Left lobe of liver (tissue), 2 donors: ENCODE measurements at regions not wholly inside any gene's neighbourhood (a gene's known extent, or its start where the extent isn't known, plus 50 kb on each side); places are given as distances from the start of the nearest gene placed in this dataset.
"Not testable (repeated sequence)": the region's sequence is repeated elsewhere in the genome, so short reads cannot be mapped to it uniquely, and the experiment has no call there.

ENCODE experiments used
- ATAC-seq: fragments of 200-7000 bp; cut with Tn5 transposase; one replicate; pipeline ENCODE4 v1.9.1; 2020; ENCODE audit warnings: mild to moderate bottlenecking, moderate library complexity
- DNase-seq: peaks from one replicate; pipeline ENCODE4 v3.0.0-alpha.2; 2020; ENCODE audit warnings: low spot score
- donor health status: DM: no; HTN: no; CAD: no; lungs with moderate emphysema.
- donor health status: DM: no; HTN: yes; CAD: no.

DNA sequence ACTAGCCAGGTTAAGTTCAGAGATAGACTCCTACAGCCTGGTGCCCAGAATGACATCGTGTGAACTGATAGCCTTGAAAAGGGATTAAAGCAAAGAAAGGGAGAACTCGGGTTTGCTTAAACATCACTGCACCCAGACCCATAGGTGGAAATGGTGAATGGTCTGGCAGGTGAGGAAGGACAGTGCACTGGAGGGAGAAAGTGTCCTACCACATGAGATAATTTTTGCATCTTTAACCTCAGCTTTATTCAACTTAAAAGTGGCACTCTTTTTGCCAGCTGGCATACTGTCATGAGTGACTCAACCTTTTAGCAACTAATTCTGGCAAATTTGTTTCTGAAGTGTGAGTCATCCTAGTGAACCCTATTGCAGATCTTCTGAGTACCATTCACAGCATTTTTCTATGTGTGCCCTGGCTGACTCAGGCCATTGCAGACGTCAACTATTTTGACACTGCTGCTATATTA lies 53.0 kb upstream of the DAPP1 start:
- ATAC-seq = peak; percentile 57
- DNase-seq = no peak

DNA sequence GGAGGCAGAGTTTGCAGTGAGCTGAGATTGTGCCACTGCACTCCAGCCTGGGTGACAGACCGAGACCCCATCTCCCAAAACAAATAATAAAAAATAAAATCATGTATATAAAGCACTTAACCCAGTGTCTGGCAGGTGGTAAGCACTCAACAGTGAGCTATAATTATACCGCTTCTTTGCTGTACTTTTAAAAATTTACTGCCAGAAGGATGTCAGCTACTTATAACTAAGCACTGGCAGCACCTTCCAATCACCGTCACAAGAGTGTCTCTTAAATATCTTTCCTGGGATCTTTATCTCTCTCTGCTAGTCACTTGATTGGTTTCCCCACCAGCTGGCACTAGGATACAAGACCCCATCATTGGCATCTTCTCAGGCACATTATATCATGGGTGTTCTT lies 53.9 kb upstream of the DAPP1 start:
- ATAC-seq = no peak
- DNase-seq = no peak

- DNase-seq (no peak), ATAC-seq (no peak)
Observed at GRCh38 chr4:99759988-99760387, 56.6 kb upstream of the DAPP1 start.

- DNase-seq (no peak), ATAC-seq (no peak)
Observed at GRCh38 chr4:99759346-99759984, 57.2 kb upstream of the DAPP1 start.

DNA sequence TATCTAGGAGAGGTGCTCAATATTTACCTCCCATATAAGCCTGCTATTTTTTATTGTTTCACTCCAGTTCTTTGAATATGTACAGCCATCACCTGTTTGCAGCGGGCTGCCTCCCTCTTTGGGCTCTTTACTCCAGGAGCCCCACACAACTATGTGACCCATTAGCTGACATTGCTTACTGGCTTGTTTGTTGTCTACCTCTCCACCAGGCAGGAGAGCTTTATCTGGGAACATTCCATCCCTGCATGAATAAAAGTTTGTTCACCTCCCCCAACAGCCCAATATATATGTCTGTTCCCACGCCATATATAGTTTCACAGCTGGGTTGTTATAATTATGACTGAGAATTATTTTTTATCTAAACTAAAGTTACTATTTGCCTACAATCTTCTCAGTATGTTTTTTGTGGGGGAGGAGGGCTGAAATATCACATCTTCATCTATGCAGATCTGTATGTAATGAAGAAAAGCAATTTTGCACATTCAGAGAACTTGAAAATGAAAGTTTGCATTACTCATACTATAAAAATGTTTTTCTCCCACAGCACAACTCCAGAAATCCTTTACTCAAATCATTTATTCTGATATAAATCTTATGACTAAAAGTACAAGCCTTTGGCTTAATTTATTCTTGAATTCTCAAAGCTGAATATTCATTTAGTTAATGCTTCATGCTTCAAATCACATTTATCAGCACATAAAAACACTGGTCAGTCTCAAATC lies 61.2 kb upstream of the DAPP1 start:
- DNase-seq (no peak), ATAC-seq (no peak)

DNA sequence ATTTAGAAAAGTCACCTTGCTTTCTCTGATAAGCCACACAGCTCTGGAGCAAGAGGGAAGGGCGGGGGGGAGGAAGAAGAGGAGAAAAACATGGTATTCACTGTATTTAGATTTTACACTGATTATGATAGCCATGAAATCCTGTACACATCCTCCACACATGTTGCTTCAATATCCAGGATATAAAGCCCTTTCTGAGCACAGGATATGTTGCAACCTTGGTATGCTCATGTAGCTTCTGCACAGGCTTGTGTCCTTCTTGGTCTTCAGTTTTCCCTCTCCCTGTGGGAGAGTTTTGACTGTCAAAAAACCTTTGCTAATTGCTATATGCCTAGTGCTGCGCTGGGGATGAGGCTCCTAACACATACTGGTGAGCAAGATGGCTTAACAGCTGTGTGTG lies 61.9 kb upstream of the DAPP1 start:
- DNase-seq (no peak), ATAC-seq (no peak)

- DNase-seq = no peak
- no peak for ATAC-seq
Observed at GRCh38 chr4:99753931-99754330, 62.7 kb upstream of the DAPP1 start.

- DNase-seq (no peak), ATAC-seq (no peak)
Observed at GRCh38 chr4:99749445-99750391, 66.9 kb upstream of the DAPP1 start.

DNA sequence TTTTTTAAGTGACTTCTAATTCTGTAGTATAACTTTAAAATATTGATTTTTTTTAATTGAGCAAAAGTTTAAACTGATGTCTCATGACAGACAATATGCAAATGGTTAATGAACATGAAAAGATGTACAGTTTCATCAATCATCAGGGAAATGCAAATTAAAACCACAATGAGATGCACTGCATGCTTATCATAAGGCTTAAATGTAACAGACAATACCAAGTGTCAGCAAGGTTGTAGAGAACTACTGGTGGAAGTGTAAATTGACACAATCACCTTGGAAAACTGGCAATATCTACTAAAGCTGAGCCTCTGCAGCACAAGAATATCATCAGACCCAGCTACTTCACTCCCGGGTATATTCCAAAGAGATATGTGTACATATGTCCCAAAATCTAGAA lies 70.2 kb upstream of the DAPP1 start:
- DNase-seq = no peak
- no peak for ATAC-seq

DNA sequence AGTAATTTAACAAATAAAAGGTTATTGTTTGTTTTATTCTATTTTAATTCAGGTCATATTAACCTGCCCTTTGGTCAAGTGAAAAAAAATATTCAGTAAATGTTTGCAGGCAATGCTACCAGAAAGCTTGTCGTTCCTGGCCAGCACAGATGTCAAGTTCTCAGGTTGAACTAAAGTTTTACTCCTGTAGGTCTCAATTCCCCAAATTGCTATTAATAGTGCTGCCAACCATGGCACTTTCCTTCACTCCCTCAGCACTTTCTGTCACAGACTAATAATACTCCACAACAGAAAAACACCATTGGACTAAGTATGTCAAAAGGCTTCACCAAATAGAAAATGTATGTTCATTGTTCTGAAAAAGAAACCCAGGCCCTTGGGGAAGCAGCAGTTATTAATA lies 79.2 kb upstream of the C4orf54 start:
- no peak for ATAC-seq

DNA sequence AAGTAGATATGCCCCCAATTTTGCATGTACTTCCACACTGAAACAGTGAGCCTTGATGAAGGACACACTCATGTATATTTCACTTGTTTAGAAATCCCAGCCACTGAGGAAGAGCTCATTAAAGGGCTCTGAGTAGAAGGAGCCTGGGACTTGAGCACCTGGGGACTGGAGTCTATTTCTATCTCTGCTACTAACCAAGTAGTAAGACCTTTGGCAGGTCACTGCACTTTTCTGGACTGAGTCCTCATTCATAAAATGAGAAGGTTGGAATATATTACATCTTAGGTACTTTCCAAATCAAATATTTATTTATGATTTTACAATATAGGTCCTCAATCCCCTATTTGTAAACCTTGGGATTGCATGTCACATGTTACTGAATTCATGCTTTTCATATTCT lies 78.2 kb upstream of the C4orf54 start:
- ATAC-seq (peak; percentile 58), DNase-seq (no peak)

More for the DNA sequence above, 79.2 kb upstream of the C4orf54 start:
- no peak for DNase-seq

DNA sequence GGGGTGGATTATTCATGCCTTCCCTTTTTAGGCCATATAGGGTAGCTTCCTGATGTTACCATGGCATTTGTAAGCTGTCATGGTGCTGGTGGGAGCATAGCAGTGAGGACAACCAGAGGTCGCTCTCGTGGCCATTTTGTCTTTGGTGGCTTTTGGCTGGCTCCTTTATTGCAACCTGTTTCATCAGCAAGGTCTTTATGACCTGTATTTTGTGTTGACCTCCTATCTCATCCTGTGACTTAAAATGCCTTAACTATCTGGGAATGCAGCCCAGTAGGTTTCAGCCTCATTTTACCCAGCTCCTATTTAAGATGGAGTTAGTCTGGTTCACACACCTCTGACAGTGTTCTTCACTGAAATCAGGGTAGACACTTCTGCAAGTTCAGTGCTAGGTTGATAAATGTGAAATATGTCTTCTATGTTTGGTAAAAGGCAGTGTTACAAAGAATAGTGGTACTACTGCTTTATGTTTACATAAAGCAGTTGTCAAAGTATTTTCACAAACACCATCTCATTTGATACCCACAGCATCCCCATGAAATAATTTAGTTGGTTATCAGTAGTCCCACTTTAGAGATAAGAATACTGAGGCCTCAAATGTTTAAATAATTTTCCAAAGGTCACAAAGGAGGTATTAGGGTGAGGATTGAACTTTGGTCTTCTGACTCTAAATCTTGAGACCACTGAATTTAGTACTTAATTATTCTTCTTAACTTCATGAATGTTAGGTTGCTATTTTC lies 77.1 kb upstream of the C4orf54 start:
- no peak for ATAC-seq
- no peak for DNase-seq

- ATAC-seq, DNase-seq: not testable (repeated sequence)
Observed at GRCh38 chr4:99733455-99733854, 75.8 kb upstream of the C4orf54 start.

DNA sequence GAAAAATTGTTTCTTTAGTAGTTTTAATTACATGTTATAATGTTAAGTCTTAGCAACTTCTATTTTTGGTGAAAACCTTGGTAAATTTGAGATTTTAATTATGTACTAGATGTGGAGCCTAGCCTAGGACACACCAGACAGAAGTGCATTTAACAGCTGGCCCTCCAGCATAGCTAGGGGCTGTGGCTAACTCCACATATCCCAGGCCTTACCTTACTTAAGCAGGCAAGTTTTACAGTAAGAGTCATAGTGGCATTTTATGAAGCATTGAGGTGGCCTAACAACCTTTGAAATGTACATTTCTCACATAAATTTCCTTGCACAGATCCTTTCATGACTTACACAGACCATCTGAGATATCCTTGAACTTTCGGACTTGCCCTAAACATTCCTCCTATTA lies 71.6 kb upstream of the C4orf54 start:
- no peak for ATAC-seq
- DNase-seq = no peak

GRCh38 chr4:99724067-99724466 lies 66.4 kb upstream of the C4orf54 start:
- ATAC-seq = peak; percentile 63

GRCh38 chr4:99723612-99724011 lies 66.0 kb upstream of the C4orf54 start:
- ATAC-seq = peak; percentile 96
- peak; percentile 91 for DNase-seq

More at GRCh38 chr4:99724067-99724466, 66.4 kb upstream of the C4orf54 start:
- DNase-seq = no peak

DNA sequence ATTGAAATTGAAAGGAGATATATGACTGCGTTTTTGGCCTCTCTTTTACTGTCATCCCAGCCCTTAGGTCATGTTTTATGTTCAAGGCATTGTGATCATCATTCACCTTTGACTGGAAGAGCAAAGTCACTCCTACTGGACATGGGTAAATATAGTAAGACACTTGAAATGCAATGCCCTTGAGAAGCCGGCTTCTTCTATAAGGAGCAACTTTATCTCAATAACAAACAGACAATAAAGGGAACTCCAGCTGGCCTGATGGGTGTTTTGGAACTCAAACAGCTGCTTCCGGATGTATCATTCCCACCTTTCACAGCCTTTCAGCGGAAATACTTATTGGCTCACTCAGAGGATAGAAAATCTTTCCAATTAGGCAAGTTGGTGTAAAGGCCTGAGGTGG lies 65.1 kb upstream of the C4orf54 start:
- ATAC-seq (no peak), DNase-seq (no peak)

DNA sequence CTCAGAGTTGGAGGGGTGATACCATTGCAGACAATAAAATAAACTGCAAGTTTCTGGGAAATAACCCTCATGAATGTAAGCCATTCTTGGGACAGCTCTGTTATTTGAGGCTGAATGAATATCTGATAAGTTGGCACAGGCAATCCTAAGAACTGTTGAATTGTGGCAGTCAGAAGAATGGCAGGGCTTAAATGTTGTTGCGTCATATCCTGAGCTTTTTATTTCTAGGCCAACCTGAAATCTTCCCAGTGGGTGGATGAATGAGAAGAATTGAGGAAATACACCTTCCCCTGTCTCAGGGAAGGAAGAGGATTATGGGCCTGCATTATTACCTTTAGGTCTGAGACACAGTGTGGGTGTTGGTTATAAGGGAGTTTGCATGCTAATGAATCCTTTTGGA lies 64.4 kb upstream of the C4orf54 start:
- no peak for ATAC-seq

GRCh38 chr4:99720206-99720605 lies 62.6 kb upstream of the C4orf54 start:
- ATAC-seq (no peak), DNase-seq (no peak)

More for the DNA sequence above, 64.4 kb upstream of the C4orf54 start:
- no peak for DNase-seq

- ATAC-seq = no peak
- DNase-seq = no peak
Observed at GRCh38 chr4:99716996-99717395, 59.4 kb upstream of the C4orf54 start.

DNA sequence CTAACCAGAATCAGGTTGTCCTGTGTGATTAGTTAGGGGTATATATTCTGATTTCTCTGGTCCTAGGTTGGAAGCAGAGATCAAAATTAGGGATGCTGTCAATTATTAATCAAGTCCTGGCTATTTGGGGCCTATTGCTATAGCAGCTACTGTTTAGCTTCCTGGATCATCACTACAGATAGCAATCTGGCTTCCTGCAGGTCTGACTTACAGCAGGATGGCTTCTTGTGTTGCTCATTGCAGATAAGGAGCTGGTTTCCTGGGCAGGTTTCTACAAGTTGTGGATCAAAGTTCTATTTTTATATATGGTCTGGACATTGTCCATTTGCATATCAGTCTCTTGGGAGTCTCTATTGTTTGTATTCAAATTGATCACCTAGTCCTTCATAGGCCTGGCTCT lies 57.7 kb upstream of the C4orf54 start:
- ATAC-seq (no peak), DNase-seq (no peak)
